HG03565 (cell line): ENCODE measurements at regions not wholly inside any gene's neighbourhood (a gene's known extent, or its start where the extent isn't known, plus 50 kb on each side); places are given as distances from the start of the nearest gene placed in this dataset.

ENCODE experiments used
- ATAC-seq: cut with Tn5 transposase; IDR thresholded peaks from one replicate; pipeline ENCODE4 v1.9.1; 2021; ENCODE audit warnings: mild to moderate bottlenecking, moderate library complexity; ENCODE audit not compliant: unreplicated experiment

- no peak for ATAC-seq
These were observed 64.1 kb upstream of the FOXC1 start for GRCh38 chr6:1545654-1546053.

GRCh38 chr6:1547785-1548184 is 61.9 kb upstream of the FOXC1 start:
- ATAC-seq: no peak

- no peak for ATAC-seq
These were observed 58.5 kb upstream of the FOXC1 start for GRCh38 chr6:1551249-1551648.

- ATAC-seq: no peak
These were observed 57.4 kb upstream of the FOXC1 start for GRCh38 chr6:1552296-1552761.

- no peak for ATAC-seq
These were observed 56.1 kb upstream of the FOXC1 start for GRCh38 chr6:1553562-1554083.

GRCh38 chr6:1554141-1554475 is 55.6 kb upstream of the FOXC1 start:
- no peak for ATAC-seq

GRCh38 chr6:1554476-1555310 is 55.0 kb upstream of the FOXC1 start:
- no peak for ATAC-seq

GRCh38 chr6:1558388-1558787 is 51.3 kb upstream of the FOXC1 start:
- ATAC-seq: no peak
